Dendritic cell treated with granulocyte-macrophage colony-stimulating factor and Interleukin-4, amounts not matched to agents 40 ng/mL and 50 ng/mL, for 4 days (primary cell): ENCODE measurements at regions not wholly inside any gene's neighbourhood (a gene's known extent, or its start where the extent isn't known, plus 50 kb on each side); places are given as distances from the start of the nearest gene placed in this dataset.

Experiments
- H3K27ac Mint-ChIP-seq: one replicate; pipeline ENCODE4 v1.8.0; 2022; ENCODE audit warnings: mild to moderate bottlenecking, mixed read lengths
- H3K27me3 Mint-ChIP-seq: one replicate; pipeline ENCODE4 v1.8.0; 2022; ENCODE audit warnings: mild to moderate bottlenecking, mixed read lengths
- H3K36me3 Mint-ChIP-seq: one replicate; pipeline ENCODE4 v1.8.0; 2022; ENCODE audit warnings: low read depth, mixed read lengths
- H3K4me1 Mint-ChIP-seq: one replicate; pipeline ENCODE4 v1.8.0; 2022; ENCODE audit warnings: low read depth, mixed read lengths
- H3K4me3 Mint-ChIP-seq: one replicate; pipeline ENCODE4 v1.8.0; 2022; ENCODE audit warnings: mild to moderate bottlenecking, moderate library complexity, mixed read lengths
- H3K9me3 Mint-ChIP-seq: one replicate; pipeline ENCODE4 v1.8.0; 2022; ENCODE audit warnings: mixed read lengths
- intact Hi-C: fragments of 100-400 bp; cut with micrococcal nuclease; formaldehyde crosslinking; loops from one replicate; pipeline ENCODE4 v1.15.0; 2022

- Mint-ChIP-seq H3K27me3 (no peaks in the 10 kb centered on the region), H3K4me1 (no peaks in the 10 kb centered on the region), H3K27ac (no peak overlapping the region), H3K9me3 (peaks cover 7% of the 10 kb centered on the region), H3K4me3 (no peak overlapping the region), H3K36me3 (no peaks in the 10 kb centered on the region)
- intact Hi-C loops = no loop called here
Observed at GRCh38 chr2:20925265-20925889, 102.5 kb upstream of the LDAH start.

- Mint-ChIP-seq H3K27ac (no peak overlapping the region), H3K4me3 (no peak overlapping the region), H3K36me3 (no peaks in the 10 kb centered on the region), H3K4me1 (no peaks in the 10 kb centered on the region), H3K27me3 (no peaks in the 10 kb centered on the region), H3K9me3 (no peaks in the 10 kb centered on the region)
- intact Hi-C loops = no loop called here
Observed at GRCh38 chr2:20919297-20919800, 96.4 kb upstream of the LDAH start.

GRCh38 chr2:20917719-20918572, 95.0 kb upstream of the LDAH start:
- Mint-ChIP-seq H3K27me3 (peaks cover 2% of the 10 kb centered on the region), H3K27ac (no peak overlapping the region), H3K36me3 (no peaks in the 10 kb centered on the region), H3K4me3 (no peak overlapping the region), H3K4me1 (no peaks in the 10 kb centered on the region), H3K9me3 (no peaks in the 10 kb centered on the region)
- intact Hi-C loops = no loop called here

GRCh38 chr2:20917287-20917660, 94.4 kb upstream of the LDAH start:
- Mint-ChIP-seq H3K27ac (no peak overlapping the region), H3K4me3 (no peak overlapping the region), H3K9me3 (no peaks in the 10 kb centered on the region), H3K27me3 (peaks cover 2% of the 10 kb centered on the region), H3K4me1 (no peaks in the 10 kb centered on the region), H3K36me3 (no peaks in the 10 kb centered on the region)
- intact Hi-C loops = no loop called here

DNA sequence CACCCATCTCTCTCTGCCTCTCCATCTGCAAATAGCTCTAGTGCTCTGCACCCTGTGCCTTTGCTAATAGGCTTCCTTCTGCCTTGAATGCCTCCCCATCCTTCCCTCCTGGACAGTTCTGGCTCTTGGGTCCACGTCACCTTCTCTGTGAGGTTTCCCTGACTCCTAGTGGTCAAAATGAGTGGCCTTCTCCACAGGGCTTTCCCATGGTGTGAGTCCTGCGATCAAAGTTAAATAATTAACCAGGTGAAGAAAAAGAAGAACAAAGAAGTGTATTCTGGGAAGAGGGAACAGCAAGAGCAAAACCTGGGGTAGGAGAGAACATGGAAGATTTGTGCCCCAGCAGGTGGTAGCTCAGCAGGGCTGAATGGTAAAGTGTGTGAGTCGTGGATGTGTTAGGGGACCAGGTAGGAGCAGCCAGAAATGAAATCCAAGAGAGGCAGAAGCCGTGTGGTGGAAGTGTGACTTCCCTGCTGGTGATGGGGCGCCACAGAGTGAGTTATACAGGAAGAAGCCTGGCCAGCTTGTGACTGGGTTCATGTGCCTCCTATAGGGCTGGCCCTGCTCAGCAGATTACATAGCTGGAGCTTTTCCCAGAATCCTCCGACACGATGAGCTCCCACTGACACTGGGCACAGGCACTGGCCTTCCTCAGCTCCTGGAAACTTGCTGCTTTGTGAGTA, 93.8 kb upstream of the LDAH start:
- intact Hi-C loops = no loop called here
- Mint-ChIP-seq H3K4me3 (no peak overlapping the region), H3K4me1 (no peaks in the 10 kb centered on the region), H3K9me3 (no peaks in the 10 kb centered on the region), H3K36me3 (no peaks in the 10 kb centered on the region), H3K27me3 (peaks cover 2% of the 10 kb centered on the region), H3K27ac (no peak overlapping the region)

- Mint-ChIP-seq H3K4me1 (no peaks in the 10 kb centered on the region), H3K9me3 (no peaks in the 10 kb centered on the region), H3K27ac (no peak overlapping the region), H3K36me3 (no peaks in the 10 kb centered on the region), H3K4me3 (no peak overlapping the region), H3K27me3 (peaks cover 2% of the 10 kb centered on the region)
- intact Hi-C loops = no loop called here
Observed at GRCh38 chr2:20915271-20915670, 92.4 kb upstream of the LDAH start.

DNA sequence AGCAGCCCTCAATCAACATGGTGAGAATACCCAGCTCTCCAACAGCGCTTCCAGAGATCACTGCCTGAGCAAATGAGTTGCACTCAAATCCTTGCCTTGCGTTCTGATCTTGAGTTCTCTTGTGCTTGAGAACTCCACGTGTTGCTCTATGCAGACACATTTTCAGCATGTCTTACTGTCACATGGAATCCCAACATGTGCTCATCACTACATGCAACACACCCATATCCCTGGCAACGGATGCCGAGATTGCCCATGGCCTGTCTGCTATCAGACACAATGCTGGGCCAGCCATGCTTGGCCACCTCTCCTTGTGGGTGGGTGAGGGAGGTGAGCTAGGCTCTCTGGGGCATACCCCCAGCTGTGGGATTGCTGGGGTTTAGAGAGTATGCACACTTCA, 91.9 kb upstream of the LDAH start:
- Mint-ChIP-seq H3K9me3 (no peaks in the 10 kb centered on the region), H3K36me3 (no peaks in the 10 kb centered on the region), H3K27me3 (peaks cover 2% of the 10 kb centered on the region), H3K4me3 (no peak overlapping the region), H3K27ac (no peak overlapping the region), H3K4me1 (no peaks in the 10 kb centered on the region)
- intact Hi-C loops = no loop called here

- intact Hi-C loops = no loop called here
- Mint-ChIP-seq H3K4me3 (no peak overlapping the region), H3K27ac (no peak overlapping the region)
Observed at GRCh38 chr2:20914087-20914486, 91.2 kb upstream of the LDAH start.

DNA sequence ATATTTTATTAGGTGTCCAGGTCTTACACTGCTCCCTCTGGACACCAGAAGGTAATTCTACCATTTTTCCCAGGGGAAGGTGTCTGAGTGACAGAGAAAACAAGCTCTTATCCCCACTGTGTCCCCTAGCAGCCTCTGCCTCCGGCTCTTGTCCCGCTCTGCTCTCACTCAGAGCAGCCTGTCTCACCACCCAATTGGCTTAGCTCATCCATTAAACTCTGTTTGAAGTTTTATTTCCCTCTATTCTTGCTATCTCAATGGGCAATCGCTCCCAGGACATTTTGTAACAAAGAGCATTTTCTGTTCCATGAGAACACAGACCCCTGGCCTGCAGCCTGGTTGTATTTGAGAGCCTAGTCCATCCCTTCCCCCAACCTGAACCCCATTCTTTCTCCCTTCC, 90.6 kb upstream of the LDAH start:
- no peaks in the 10 kb centered on the region for H3K36me3 Mint-ChIP-seq
- peaks cover 4% of the 10 kb centered on the region for H3K27me3 Mint-ChIP-seq
- H3K4me1 Mint-ChIP-seq = no peaks in the 10 kb centered on the region
- H3K4me3 Mint-ChIP-seq = no peak overlapping the region
- no peaks in the 10 kb centered on the region for H3K9me3 Mint-ChIP-seq
- intact Hi-C loops = no loop called here
- no peak overlapping the region for H3K27ac Mint-ChIP-seq

More at GRCh38 chr2:20914087-20914486, 91.2 kb upstream of the LDAH start:
- Mint-ChIP-seq H3K4me1 (no peaks in the 10 kb centered on the region), H3K9me3 (no peaks in the 10 kb centered on the region), H3K27me3 (peaks cover 4% of the 10 kb centered on the region), H3K36me3 (no peaks in the 10 kb centered on the region)

DNA sequence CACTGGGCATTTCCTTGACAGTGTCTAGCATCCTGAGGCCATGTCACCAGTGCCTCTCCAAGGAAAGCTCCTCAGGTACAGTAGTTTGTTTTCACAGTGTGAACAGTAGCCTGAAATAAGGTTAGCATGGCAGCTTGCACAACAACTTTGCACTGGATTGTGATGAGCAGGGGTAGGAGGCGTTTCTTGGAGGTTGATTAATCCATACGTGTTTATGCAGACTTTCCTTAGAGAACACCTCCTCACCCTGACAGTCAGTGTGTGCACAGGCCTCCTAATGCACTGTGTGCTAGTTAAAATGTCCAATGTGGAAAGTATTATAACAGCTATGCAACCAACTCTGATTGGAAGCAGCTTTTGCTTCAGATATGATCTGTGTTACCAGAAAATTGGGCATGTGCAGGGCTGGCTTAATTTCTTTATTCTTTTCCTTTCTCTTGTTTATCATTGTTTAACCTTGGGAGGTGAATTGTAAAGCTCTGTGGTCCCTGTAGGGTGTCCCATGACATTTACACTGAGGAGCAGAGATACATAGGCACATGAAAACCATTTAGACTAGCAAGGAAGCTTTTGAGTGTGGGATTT, 77.2 kb upstream of the LDAH start:
- no peak overlapping the region for H3K27ac Mint-ChIP-seq
- H3K4me3 Mint-ChIP-seq = no peak overlapping the region
- intact Hi-C loops = no loop called here
- H3K36me3 Mint-ChIP-seq = no peaks in the 10 kb centered on the region
- no peaks in the 10 kb centered on the region for H3K9me3 Mint-ChIP-seq
- H3K27me3 Mint-ChIP-seq = peaks cover 2% of the 10 kb centered on the region
- no peaks in the 10 kb centered on the region for H3K4me1 Mint-ChIP-seq

GRCh38 chr2:20897874-20898453, 75.1 kb upstream of the LDAH start:
- H3K9me3 Mint-ChIP-seq = no peaks in the 10 kb centered on the region
- H3K4me1 Mint-ChIP-seq = no peaks in the 10 kb centered on the region
- H3K36me3 Mint-ChIP-seq = no peaks in the 10 kb centered on the region
- H3K27me3 Mint-ChIP-seq = peaks cover 2% of the 10 kb centered on the region
- no peak overlapping the region for H3K27ac Mint-ChIP-seq
- intact Hi-C loops = no loop called here
- no peak overlapping the region for H3K4me3 Mint-ChIP-seq

DNA sequence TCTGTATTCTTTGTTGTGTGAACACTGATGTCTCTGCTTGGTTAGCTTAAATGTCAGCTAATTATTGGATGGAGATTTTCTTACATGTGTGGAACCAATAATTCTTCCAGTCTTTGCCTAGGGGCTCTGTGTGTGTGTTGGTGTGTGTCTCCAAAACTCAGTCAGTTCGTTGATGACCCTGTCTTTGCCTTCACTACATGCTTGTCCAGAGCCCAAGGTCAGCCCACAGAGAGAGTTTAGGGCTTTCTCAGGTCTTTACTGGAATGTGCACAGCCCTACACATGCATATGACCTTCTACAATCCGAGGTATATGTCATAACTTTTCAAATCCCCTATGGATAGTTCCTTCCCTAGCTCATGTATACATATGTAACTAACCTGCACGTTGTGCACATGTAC, 74.1 kb upstream of the LDAH start:
- Mint-ChIP-seq H3K27me3 (peaks cover 2% of the 10 kb centered on the region), H3K27ac (no peak overlapping the region)
- intact Hi-C loops = no loop called here

DNA sequence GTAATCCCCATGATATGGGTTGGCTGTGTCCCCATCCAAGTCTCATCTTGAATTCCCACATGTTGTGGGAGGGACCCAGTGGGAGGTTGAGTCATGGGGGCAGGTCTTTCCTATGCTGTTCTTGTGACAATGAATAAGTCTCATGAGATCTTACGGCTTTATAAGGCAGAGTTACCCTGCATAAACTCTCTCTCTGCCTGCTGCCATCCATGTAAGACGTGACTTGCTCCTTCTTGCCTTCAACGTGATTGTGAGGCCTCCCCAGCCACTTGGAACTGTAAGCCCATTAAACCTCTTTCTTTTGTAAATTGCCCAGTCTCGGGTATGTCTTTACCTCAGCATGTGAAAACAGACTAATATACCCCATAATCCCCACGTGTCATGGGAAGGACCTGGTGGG, 61.9 kb upstream of the LDAH start:
- Mint-ChIP-seq H3K4me1 (no peaks in the 10 kb centered on the region), H3K27ac (no peak overlapping the region), H3K27me3 (no peaks in the 10 kb centered on the region), H3K4me3 (no peak overlapping the region), H3K9me3 (peaks cover 16% of the 10 kb centered on the region), H3K36me3 (no peaks in the 10 kb centered on the region)
- intact Hi-C loops = no loop called here

More for the DNA sequence above, 74.1 kb upstream of the LDAH start:
- H3K4me3 Mint-ChIP-seq = no peak overlapping the region
- H3K9me3 Mint-ChIP-seq = no peaks in the 10 kb centered on the region
- no peaks in the 10 kb centered on the region for H3K4me1 Mint-ChIP-seq
- H3K36me3 Mint-ChIP-seq = no peaks in the 10 kb centered on the region
